ENCODE measurements at regions not wholly inside any gene's neighbourhood (a gene's known extent, or its start where the extent isn't known, plus 50 kb on each side); places are given as distances from the start of the nearest gene placed in this dataset.

DNA sequence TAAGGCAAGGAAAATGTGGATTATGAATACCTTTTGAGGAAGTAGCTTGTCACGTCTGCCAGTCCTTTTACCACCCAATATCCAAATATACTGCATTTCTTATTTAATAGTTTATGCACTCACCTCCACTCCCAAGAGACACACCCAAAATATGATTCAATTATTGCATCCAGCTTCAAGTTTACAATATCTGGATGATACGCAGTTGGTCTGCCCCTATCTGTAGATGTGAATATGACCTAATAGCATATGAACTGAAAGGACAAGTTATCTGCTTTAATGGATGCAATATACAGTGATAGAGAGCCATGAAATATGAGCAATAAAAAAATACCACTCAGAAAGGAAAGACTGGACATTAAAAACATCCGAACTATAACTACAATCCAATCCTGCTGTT lies 159.4 kb upstream of the MAGI2 start:
- TF ChIP-seq, protein P1, sequence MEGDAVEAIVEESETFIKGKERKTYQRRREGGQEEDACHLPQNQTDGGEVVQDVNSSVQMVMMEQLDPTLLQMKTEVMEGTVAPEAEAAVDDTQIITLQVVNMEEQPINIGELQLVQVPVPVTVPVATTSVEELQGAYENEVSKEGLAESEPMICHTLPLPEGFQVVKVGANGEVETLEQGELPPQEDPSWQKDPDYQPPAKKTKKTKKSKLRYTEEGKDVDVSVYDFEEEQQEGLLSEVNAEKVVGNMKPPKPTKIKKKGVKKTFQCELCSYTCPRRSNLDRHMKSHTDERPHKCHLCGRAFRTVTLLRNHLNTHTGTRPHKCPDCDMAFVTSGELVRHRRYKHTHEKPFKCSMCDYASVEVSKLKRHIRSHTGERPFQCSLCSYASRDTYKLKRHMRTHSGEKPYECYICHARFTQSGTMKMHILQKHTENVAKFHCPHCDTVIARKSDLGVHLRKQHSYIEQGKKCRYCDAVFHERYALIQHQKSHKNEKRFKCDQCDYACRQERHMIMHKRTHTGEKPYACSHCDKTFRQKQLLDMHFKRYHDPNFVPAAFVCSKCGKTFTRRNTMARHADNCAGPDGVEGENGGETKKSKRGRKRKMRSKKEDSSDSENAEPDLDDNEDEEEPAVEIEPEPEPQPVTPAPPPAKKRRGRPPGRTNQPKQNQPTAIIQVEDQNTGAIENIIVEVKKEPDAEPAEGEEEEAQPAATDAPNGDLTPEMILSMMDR (IDR thresholded peaks at IDR 0.05; ENCODE audit: low read length): no peak
- TF ChIP-seq EZH2 (optimal IDR thresholded peaks at IDR 0.05; ENCODE audit: low read depth, low read length): no peak
